ENCODE measurements at regions not wholly inside any gene's neighbourhood (a gene's known extent, or its start where the extent isn't known, plus 50 kb on each side); places are given as distances from the start of the nearest gene placed in this dataset.

DNA sequence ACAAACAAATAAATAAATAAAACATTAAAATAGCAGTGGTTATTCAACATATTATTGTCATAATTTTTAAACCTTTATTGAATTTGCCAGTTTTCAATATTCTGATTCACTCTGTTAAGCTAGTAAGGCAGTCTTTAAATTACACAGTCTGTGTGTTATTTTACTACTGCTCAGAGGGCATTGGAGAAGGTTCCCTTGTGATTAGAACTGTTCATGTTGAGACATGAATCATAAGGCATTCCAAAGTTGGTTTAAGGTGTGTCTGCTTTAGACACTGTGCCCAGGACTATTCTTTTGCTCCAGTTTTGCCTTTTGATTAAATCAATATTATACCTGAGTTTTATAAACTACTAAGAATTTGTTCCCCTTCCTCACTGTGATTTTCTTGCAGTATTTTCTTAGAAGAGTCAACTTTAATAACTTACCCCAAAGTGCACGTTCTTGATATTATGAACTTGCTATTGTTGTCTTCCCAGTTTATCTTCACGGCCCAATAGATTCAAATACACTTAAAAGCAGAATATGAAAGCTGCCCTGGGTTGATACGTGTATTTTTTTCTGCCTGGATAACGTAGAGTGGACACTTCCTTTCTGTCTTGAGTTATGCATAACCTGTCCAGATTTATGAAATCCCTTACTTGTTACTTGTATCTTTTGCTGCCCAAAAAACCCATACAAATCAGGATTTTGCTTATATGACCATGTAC lies 105.3 kb upstream of the BCAT1 start:
- H3K9ac ChIP-seq (ENCODE audit: control insufficient read depth, insufficient read depth, low read length) = peak overlapping the region; percentile 87
- no peak for DNase-seq (ENCODE audit: low read depth, low spot score)
- TSS peak; percentile 84 for BruUV-seq (replicated peaks)
- peak overlapping the region; percentile 89 for H3K4me3 ChIP-seq
- H3K27me3 ChIP-seq (replicated peaks in 1 of 2; ENCODE audit: control insufficient read depth in 2 of 2, insufficient read depth in 2 of 2, low read length in 1 of 2) = no peaks in the 10 kb centered on the region
- H3K9me3 ChIP-seq (replicated peaks; ENCODE audit: control insufficient read depth, insufficient read depth, low read length) = no peaks in the 10 kb centered on the region
- RAD21 ChIA-PET (ENCODE audit: unreplicated experiment) = interaction anchor here (1.9 to 13.0 kb wide), 8 partner anchors 8 to 104 kb away, joined by 8 to 462 read pairs (median 19); no protein-coding TSS in a partner anchor
- H3K4me1 ChIP-seq (ENCODE audit: control insufficient read depth, insufficient read depth, low read length) = peaks cover 27% of the 10 kb centered on the region
- peaks cover 0 to 5% of the 10 kb centered on the region in 2 experiments; a peak in 1 of 4 replicates for H3K36me3 ChIP-seq (ENCODE audit: control insufficient read depth in 2 of 2, insufficient read depth in 2 of 2, low read length in 1 of 2)
- SMC1A ChIA-PET (ENCODE audit: uncharacterized antibody, unreplicated experiment) = interaction anchor here (0.9 to 15.4 kb wide), 12 partner anchors 8 to 105 kb away, joined by 3 to 526 read pairs (median 26); partner anchors contain the start of gene BCAT1
- CTCF ChIA-PET = interaction anchor here (1.0 to 9.8 kb wide), 5 partner anchors 8 to 62 kb away, joined by 4 to 141 read pairs (median 11); no protein-coding TSS in a partner anchor
- WGBS (ENCODE audit: insufficient coverage, insufficient replicate concordance, low lambda C conversion rate, missing lambda C conversion rate) = 0% methylated on average over 4 of the region's 4 CpGs
- H2AFZ ChIP-seq (ENCODE audit: control insufficient read depth, low read depth, low read length) = no peak overlapping the region
- H4K20me1 ChIP-seq (ENCODE audit: control insufficient read depth, insufficient read depth) = no peaks in the 10 kb centered on the region
- TF ChIP-seq SUPT20H (IDR thresholded peaks at IDR 0.05; ENCODE audit: borderline replicate concordance, control insufficient read depth, low read depth, low read length) (no peak), LARP7 (IDR thresholded peaks at IDR 0.05) (peak; percentile 26; the same call in 1 of the 2 replicates), IKZF1 (conservative IDR thresholded peaks at IDR 0.05) (peak; percentile 23; the same call in 1 of the 2 replicates)
- H3K79me2 ChIP-seq (ENCODE audit: control insufficient read depth, insufficient read depth, low read length) = peaks cover 68% of the 10 kb centered on the region
- H3K27ac ChIP-seq (ENCODE audit: control insufficient read depth, insufficient read depth) = peak overlapping the region; percentile 92
- in situ Hi-C loops (cut with MboI) (no loop called here), intact Hi-C loops (cut with micrococcal nuclease; ENCODE audit: unreplicated experiment) (loop anchor here (2.0 to 5.0 kb wide), 2 partner anchors 103 to 217 kb away; no protein-coding TSS in a partner anchor)
- no peak for FAIRE-seq
- ATAC-seq = no peak
- POLR2A ChIA-PET = interaction anchor here (0.9 to 13.3 kb wide), 8 partner anchors 8 to 103 kb away, joined by 3 to 297 read pairs (median 16); no protein-coding TSS in a partner anchor
- peak overlapping the region; percentile 94 for H3K4me2 ChIP-seq (ENCODE audit: control insufficient read depth, insufficient read depth)

DNA sequence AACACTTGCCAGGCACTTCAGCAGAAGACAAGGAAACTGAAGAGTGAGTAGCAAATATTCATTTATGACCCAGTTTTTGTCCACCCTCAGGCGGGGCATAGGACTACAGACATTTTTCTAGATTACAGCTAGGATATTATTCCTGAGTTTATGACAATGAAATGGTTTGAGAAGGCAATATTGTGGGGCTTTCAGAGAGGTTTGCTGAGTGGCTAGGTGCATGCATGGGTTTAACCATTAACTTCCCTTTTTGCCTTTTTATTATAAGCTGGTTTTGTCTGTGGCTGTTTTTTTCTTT lies 104.0 kb upstream of the BCAT1 start:
- in situ Hi-C loops (cut with MboI) = no loop called here
- DNase-seq (ENCODE audit: low read depth, low spot score) (no peak), ATAC-seq (peak; percentile 0; the same call in 2 of the 3 replicates), FAIRE-seq (no peak)
- H3K9ac ChIP-seq (ENCODE audit: control insufficient read depth, insufficient read depth, low read length) = peak overlapping the region; percentile 87
- H3K4me1 ChIP-seq (ENCODE audit: control insufficient read depth, insufficient read depth, low read length) = peaks cover 14% of the 10 kb centered on the region; the same call in 1 of the 2 replicates
- WGBS (ENCODE audit: insufficient coverage, insufficient replicate concordance, low lambda C conversion rate, missing lambda C conversion rate) = 0% methylated on average over 1 of the region's 1 CpG
- H3K79me2 ChIP-seq (ENCODE audit: control insufficient read depth, insufficient read depth, low read length) = peaks cover 54% of the 10 kb centered on the region
- no peaks in the 10 kb centered on the region for H3K27me3 ChIP-seq (replicated peaks in 1 of 2; ENCODE audit: control insufficient read depth in 2 of 2, insufficient read depth in 2 of 2, low read length in 1 of 2)
- H3K27ac ChIP-seq (ENCODE audit: control insufficient read depth, insufficient read depth) = peak overlapping the region; percentile 92
- TSS peak; percentile 79 for BruUV-seq (replicated peaks)
- ChIA-PET CTCF (interaction anchor here (0.6 to 9.8 kb wide), 12 partner anchors 8 to 106 kb away, joined by 3 to 141 read pairs (median 6); no protein-coding TSS in a partner anchor), SMC1A (ENCODE audit: uncharacterized antibody, unreplicated experiment) (interaction anchor here (0.6 to 15.4 kb wide), 19 partner anchors 10 to 104 kb away, joined by 3 to 526 read pairs (median 8); partner anchors contain the start of gene BCAT1), POLR2A (interaction anchor here (1.0 to 13.3 kb wide), 13 partner anchors 9 to 102 kb away, joined by 3 to 297 read pairs (median 9); no protein-coding TSS in a partner anchor), RAD21 (ENCODE audit: unreplicated experiment) (interaction anchor here (0.6 to 13.0 kb wide), 15 partner anchors 9 to 152 kb away, joined by 3 to 462 read pairs (median 10); no protein-coding TSS in a partner anchor)
- intact Hi-C loops (cut with micrococcal nuclease; ENCODE audit: unreplicated experiment) = loop anchor here (1.0 to 5.0 kb wide), 3 partner anchors 33 to 216 kb away; no protein-coding TSS in a partner anchor
- peaks cover 0 to 2% of the 10 kb centered on the region in 2 experiments; a peak in 1 of 4 replicates for H3K36me3 ChIP-seq (ENCODE audit: control insufficient read depth in 2 of 2, insufficient read depth in 2 of 2, low read length in 1 of 2)
- H3K9me3 ChIP-seq (replicated peaks; ENCODE audit: control insufficient read depth, insufficient read depth, low read length) = no peaks in the 10 kb centered on the region
- H3K4me2 ChIP-seq (ENCODE audit: control insufficient read depth, insufficient read depth) = peak overlapping the region; percentile 55; the same call in 1 of the 2 replicates
- no peaks in the 10 kb centered on the region for H4K20me1 ChIP-seq (ENCODE audit: control insufficient read depth, insufficient read depth)
- peak overlapping the region; percentile 83 for H3K4me3 ChIP-seq
- peak overlapping the region; percentile 32; the same call in 1 of the 2 replicates for H2AFZ ChIP-seq (ENCODE audit: control insufficient read depth, low read depth, low read length)
- TF ChIP-seq CHD1 (IDR thresholded peaks at IDR 0.05; ENCODE audit: low read depth, low read length) (0 out of 2 replicates have a peak, but pooled peaks have one; percentile 16), ZBED1 (IDR thresholded peaks at IDR 0.05; ENCODE audit: borderline replicate concordance) (no peak)
- TF ChIP-seq, protein P1, sequence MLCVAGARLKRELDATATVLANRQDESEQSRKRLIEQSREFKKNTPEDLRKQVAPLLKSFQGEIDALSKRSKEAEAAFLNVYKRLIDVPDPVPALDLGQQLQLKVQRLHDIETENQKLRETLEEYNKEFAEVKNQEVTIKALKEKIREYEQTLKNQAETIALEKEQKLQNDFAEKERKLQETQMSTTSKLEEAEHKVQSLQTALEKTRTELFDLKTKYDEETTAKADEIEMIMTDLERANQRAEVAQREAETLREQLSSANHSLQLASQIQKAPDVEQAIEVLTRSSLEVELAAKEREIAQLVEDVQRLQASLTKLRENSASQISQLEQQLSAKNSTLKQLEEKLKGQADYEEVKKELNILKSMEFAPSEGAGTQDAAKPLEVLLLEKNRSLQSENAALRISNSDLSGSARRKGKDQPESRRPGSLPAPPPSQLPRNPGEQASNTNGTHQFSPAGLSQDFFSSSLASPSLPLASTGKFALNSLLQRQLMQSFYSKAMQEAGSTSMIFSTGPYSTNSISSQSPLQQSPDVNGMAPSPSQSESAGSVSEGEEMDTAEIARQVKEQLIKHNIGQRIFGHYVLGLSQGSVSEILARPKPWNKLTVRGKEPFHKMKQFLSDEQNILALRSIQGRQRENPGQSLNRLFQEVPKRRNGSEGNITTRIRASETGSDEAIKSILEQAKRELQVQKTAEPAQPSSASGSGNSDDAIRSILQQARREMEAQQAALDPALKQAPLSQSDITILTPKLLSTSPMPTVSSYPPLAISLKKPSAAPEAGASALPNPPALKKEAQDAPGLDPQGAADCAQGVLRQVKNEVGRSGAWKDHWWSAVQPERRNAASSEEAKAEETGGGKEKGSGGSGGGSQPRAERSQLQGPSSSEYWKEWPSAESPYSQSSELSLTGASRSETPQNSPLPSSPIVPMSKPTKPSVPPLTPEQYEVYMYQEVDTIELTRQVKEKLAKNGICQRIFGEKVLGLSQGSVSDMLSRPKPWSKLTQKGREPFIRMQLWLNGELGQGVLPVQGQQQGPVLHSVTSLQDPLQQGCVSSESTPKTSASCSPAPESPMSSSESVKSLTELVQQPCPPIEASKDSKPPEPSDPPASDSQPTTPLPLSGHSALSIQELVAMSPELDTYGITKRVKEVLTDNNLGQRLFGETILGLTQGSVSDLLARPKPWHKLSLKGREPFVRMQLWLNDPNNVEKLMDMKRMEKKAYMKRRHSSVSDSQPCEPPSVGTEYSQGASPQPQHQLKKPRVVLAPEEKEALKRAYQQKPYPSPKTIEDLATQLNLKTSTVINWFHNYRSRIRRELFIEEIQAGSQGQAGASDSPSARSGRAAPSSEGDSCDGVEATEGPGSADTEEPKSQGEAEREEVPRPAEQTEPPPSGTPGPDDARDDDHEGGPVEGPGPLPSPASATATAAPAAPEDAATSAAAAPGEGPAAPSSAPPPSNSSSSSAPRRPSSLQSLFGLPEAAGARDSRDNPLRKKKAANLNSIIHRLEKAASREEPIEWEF (IDR thresholded peaks at IDR 0.05; ENCODE audit: insufficient replicate concordance, low read depth, low read length) = peak; percentile 51
- TF ChIP-seq, protein P2, sequence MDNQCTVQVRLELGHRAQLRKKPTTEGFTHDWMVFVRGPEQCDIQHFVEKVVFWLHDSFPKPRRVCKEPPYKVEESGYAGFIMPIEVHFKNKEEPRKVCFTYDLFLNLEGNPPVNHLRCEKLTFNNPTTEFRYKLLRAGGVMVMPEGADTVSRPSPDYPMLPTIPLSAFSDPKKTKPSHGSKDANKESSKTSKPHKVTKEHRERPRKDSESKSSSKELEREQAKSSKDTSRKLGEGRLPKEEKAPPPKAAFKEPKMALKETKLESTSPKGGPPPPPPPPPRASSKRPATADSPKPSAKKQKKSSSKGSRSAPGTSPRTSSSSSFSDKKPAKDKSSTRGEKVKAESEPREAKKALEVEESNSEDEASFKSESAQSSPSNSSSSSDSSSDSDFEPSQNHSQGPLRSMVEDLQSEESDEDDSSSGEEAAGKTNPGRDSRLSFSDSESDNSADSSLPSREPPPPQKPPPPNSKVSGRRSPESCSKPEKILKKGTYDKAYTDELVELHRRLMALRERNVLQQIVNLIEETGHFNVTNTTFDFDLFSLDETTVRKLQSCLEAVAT (IDR thresholded peaks at IDR 0.05) = 0 out of 2 replicates have a peak, but pooled peaks have one; percentile 3
